Astrocyte of the spinal cord (primary cell): ENCODE measurements at regions not wholly inside any gene's neighbourhood (a gene's known extent, or its start where the extent isn't known, plus 50 kb on each side); places are given as distances from the start of the nearest gene placed in this dataset.
"Not testable (repeated sequence)": the region's sequence is repeated elsewhere in the genome, so short reads cannot be mapped to it uniquely, and the experiment has no call there.

Experiments used
- DNase-seq: peaks from one replicate; pipeline ENCODE4 v3.0.0; 2011; ENCODE audit warnings: low read depth, low spot score
- H3K4me3 ChIP-seq: 2 replicates; pipeline ENCODE4 v1.5.1; 2011; ENCODE audit warnings: low read depth, mild to moderate bottlenecking, low read length, moderate library complexity
- CTCF ChIP-seq: IDR thresholded peaks from 2 replicates; pipeline ENCODE4 v1.5.1; 2012; ENCODE audit warnings: low read depth, mild to moderate bottlenecking, low read length, inconsistent platforms
- in situ Hi-C: cut with HindIII; loops from 2 replicates; pipeline ENCODE4 v1.10.0; 2017; ENCODE audit warnings: low sequenced_read_pairs

GRCh38 chr5:7305000-7305674 lies 90.8 kb upstream of the ADCY2 start:
- H3K4me3 ChIP-seq, in situ Hi-C loops, DNase-seq: not testable (repeated sequence)

- H3K4me3 ChIP-seq, DNase-seq, in situ Hi-C loops: not testable (repeated sequence)
These were observed 89.4 kb upstream of the ADCY2 start for GRCh38 chr5:7306556-7306955.

- in situ Hi-C loops, H3K4me3 ChIP-seq, DNase-seq: not testable (repeated sequence)
These were observed 88.2 kb upstream of the ADCY2 start for GRCh38 chr5:7307709-7308108.

GRCh38 chr5:7309715-7310114 lies 86.2 kb upstream of the ADCY2 start:
- in situ Hi-C loops, DNase-seq, H3K4me3 ChIP-seq: not testable (repeated sequence)

GRCh38 chr5:7310656-7311055 lies 85.3 kb upstream of the ADCY2 start:
- H3K4me3 ChIP-seq, in situ Hi-C loops: not testable (repeated sequence)
- peak; percentile 27 for DNase-seq

GRCh38 chr5:7315118-7315517 lies 80.8 kb upstream of the ADCY2 start:
- no peak for DNase-seq
- no peak for TF ChIP-seq CTCF
- in situ Hi-C loops = no loop called here
- H3K4me3 ChIP-seq = no peak overlapping the region

- no peak overlapping the region for H3K4me3 ChIP-seq
- no peak for TF ChIP-seq CTCF
- DNase-seq = no peak
- in situ Hi-C loops = no loop called here
These were observed 78.2 kb upstream of the ADCY2 start for GRCh38 chr5:7317751-7318150.

GRCh38 chr5:7320701-7321301 lies 75.1 kb upstream of the ADCY2 start:
- no peak for TF ChIP-seq CTCF
- in situ Hi-C loops = no loop called here
- no peak overlapping the region for H3K4me3 ChIP-seq
- peak; percentile 27 for DNase-seq

GRCh38 chr5:7321724-7322123 lies 74.2 kb upstream of the ADCY2 start:
- no peak overlapping the region for H3K4me3 ChIP-seq
- DNase-seq = peak; percentile 85
- in situ Hi-C loops = no loop called here
- TF ChIP-seq CTCF = no peak
